ENCODE measurements at regions not wholly inside any gene's neighbourhood (a gene's known extent, or its start where the extent isn't known, plus 50 kb on each side); places are given as distances from the start of the nearest gene placed in this dataset.

DNA sequence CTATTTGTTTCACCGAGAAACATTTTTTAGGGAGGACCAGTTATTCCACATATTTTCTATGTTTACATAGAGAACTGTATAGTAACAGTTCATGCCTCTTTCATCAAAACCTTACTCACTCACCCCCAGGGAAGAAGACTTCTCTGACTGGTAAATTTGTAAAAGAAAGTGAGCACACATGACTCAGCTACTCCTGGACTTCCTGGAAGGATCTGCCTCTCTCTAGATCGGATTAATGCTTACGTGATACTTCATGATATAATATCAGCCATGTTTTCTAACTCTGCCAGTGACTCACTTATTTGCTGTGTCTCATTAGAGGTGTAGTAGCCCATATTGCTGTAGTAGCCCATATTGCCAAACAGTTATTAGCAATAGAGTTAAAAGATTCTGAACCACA lies 494.3 kb upstream of the ATXN7L3B start:
- TF ChIP-seq, protein P1, sequence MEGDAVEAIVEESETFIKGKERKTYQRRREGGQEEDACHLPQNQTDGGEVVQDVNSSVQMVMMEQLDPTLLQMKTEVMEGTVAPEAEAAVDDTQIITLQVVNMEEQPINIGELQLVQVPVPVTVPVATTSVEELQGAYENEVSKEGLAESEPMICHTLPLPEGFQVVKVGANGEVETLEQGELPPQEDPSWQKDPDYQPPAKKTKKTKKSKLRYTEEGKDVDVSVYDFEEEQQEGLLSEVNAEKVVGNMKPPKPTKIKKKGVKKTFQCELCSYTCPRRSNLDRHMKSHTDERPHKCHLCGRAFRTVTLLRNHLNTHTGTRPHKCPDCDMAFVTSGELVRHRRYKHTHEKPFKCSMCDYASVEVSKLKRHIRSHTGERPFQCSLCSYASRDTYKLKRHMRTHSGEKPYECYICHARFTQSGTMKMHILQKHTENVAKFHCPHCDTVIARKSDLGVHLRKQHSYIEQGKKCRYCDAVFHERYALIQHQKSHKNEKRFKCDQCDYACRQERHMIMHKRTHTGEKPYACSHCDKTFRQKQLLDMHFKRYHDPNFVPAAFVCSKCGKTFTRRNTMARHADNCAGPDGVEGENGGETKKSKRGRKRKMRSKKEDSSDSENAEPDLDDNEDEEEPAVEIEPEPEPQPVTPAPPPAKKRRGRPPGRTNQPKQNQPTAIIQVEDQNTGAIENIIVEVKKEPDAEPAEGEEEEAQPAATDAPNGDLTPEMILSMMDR (conservative IDR thresholded peaks at IDR 0.05; ENCODE audit: low read depth, low read length), result no peak
- H3K4me3 ChIP-seq (ENCODE audit: low read length), result no peak overlapping the region
- DNase-seq (ENCODE audit: low read depth), result peak; percentile 74

DNA sequence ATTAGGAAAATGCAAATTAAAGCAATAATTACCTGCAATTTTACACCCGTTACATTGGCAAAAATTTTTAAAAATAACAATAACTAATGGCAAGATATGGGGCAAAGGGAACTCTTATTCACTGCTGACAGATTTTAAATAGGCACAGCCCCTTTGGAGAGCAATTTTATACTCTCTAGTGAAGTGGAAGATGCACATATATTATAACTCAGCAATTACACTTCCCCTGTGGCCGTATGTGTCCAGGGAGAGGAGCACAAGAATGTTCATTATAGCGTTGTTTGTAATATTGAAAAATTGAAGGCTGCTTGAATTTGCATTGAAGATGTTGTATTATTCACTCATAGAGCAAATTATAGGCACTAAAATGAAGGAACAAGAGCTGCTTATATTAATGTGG lies 488.3 kb upstream of the ATXN7L3B start:
- no peak overlapping the region for H3K4me3 ChIP-seq (ENCODE audit: low read length)
- TF ChIP-seq, protein P1 (conservative IDR thresholded peaks at IDR 0.05; ENCODE audit: low read depth, low read length), result no peak
- no peak for DNase-seq (ENCODE audit: low read depth)

DNA sequence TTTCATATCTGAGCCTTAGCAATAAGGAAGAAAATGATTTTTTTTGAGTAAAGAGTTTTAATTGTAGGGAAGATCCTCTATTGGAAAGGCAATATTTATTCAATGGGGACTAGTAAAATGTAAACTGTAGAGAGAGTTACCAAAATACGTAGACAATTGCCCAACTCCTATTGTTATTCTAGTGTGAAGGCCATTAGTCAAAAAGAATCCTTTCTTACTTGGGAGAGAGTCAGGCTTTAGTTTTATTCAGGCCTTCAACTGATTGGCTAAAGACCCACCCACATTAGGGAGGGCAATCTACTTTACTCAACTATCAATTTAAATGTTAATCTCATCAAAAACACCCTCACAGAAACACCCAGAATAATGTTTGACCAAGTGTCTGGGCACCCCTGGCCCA lies 485.8 kb upstream of the ATXN7L3B start:
- TF ChIP-seq, protein P1 (conservative IDR thresholded peaks at IDR 0.05; ENCODE audit: low read depth, low read length), result no peak
- H3K4me3 ChIP-seq (ENCODE audit: low read length), result no peak overlapping the region
- no peak for DNase-seq (ENCODE audit: low read depth)

DNA sequence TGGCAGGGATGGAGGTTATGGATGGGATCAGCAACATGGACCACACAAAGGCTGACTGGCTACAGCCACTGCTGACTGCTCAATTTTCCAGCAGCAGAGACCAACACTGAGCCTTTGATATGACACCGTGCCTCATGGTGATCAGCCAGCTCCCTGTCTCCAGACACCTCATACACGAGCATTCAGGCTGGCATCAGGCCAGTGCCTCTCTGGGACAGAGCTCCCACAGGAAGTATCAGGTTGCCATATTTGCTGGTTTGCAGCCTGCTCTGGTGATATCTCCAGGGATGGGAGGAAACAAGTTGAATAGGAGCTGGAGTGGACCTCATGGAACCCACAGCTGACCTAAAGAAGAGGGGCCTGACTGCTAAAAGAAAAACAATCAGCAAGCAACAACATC lies 471.2 kb upstream of the ATXN7L3B start:
- TF ChIP-seq, protein P1 (conservative IDR thresholded peaks at IDR 0.05; ENCODE audit: low read depth, low read length), result no peak
- no peak overlapping the region for H3K4me3 ChIP-seq (ENCODE audit: low read length)
- DNase-seq (ENCODE audit: low read depth), result no peak

DNA sequence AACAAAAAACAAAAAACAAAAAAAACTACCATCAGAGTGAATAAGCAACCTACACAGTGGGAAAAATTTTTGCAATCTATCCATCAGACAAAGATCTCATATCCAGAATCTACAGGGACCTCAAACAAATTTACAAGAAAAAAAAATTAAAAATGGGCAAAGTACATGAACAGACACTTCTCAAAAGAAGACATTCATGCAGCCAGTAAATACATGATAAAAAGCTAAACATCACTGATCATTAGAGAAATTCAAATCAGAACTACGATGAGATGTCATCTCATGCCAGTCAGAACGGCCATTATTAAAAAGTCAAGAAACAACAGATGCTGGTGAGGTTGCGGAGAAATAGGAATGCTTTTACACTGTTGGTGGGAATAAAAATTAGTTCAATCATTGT lies 466.5 kb upstream of the ATXN7L3B start:
- no peak overlapping the region for H3K4me3 ChIP-seq (ENCODE audit: low read length)
- TF ChIP-seq, protein P1 (conservative IDR thresholded peaks at IDR 0.05; ENCODE audit: low read depth, low read length), result no peak
- DNase-seq (ENCODE audit: low read depth), result no peak

DNA sequence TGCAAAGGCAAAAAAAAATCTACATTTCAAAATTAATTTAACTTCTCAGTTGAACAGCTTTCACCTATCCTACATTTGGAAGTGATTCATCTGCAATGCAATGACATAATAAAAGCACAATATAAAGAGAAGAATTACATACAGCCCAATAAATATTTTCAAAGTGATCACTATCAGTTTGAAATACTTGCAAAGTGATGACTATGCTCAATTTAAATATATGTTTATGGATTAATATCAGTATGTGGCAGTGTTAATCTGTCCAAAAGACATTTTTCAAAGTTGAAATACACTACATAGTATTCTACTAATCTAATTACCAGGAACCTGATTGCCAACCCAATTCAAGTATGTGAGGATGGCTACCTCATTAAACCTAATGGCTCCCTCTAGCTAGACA lies 460.7 kb upstream of the ATXN7L3B start:
- no peak for DNase-seq (ENCODE audit: low read depth)
- TF ChIP-seq, protein P1 (conservative IDR thresholded peaks at IDR 0.05; ENCODE audit: low read depth, low read length), result no peak
- no peak overlapping the region for H3K4me3 ChIP-seq (ENCODE audit: low read length)

DNA sequence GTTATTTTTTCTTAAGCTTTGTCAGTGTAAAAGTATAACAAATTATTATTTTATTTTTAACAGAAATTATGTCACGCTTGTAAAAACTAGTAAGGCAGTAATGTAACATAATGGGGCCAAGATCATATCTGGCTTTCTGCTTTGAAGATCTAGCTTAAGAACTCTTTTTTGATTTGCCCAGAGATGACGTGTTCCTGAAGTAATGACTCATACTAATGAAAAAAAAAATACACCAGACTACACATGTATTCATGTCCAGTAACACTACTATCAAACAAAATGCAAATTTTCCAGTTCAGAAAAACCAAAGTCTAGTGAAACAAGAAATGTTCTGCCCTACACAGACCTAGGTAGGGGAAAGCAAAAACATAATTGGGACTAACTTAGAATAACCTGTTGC lies 432.2 kb upstream of the ATXN7L3B start:
- TF ChIP-seq, protein P1 (conservative IDR thresholded peaks at IDR 0.05; ENCODE audit: low read depth, low read length), result no peak
- no peak for DNase-seq (ENCODE audit: low read depth)
- H3K4me3 ChIP-seq (ENCODE audit: low read length), result no peak overlapping the region

Measured in retinal pigment epithelial cell (primary cell).